Fibroblast of mammary gland (primary cell): ENCODE measurements at regions not wholly inside any gene's neighbourhood (a gene's known extent, or its start where the extent isn't known, plus 50 kb on each side); places are given as distances from the start of the nearest gene placed in this dataset.
"Not testable (repeated sequence)": the region's sequence is repeated elsewhere in the genome, so short reads cannot be mapped to it uniquely, and the experiment has no call there.

Experiments used
- DNase-seq: peaks from one replicate; pipeline ENCODE4 v3.0.0-alpha.2; 2010; ENCODE audit warnings: low read depth
- H3K4me3 ChIP-seq: 2 replicates; pipeline ENCODE4 v1.5.1; 2011; ENCODE audit warnings: low read depth, mild to moderate bottlenecking, low read length, moderate library complexity; ENCODE audit not compliant: control insufficient read depth
- TF ChIP-seq, protein P1 (sequence below): conservative IDR thresholded peaks from 2 replicates; pipeline ENCODE4 v1.5.1; 2011; ENCODE audit warnings: low read depth, low read length, inconsistent platforms; ENCODE audit not compliant: control insufficient read depth, insufficient read depth

DNA sequence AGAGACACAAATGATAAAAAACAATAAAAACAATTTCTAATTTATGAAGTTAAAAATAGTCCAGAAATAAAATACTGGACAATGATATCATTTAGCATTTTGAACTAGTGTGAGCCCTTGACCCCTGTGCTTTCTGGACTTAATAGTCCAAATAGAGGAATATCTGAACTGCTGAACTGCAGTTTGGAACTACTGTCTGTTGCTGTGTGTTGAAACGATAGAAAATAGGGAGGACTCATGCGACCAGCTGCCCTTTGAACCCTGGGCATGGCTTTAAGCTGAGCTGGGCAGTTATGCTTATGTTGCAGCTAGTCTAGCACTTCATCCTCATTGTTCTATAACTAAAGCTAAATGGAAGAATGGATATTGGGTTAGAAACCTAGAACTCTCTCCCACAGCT is 99.5 kb downstream of the FMR1NB start:
- TF ChIP-seq, protein P1, sequence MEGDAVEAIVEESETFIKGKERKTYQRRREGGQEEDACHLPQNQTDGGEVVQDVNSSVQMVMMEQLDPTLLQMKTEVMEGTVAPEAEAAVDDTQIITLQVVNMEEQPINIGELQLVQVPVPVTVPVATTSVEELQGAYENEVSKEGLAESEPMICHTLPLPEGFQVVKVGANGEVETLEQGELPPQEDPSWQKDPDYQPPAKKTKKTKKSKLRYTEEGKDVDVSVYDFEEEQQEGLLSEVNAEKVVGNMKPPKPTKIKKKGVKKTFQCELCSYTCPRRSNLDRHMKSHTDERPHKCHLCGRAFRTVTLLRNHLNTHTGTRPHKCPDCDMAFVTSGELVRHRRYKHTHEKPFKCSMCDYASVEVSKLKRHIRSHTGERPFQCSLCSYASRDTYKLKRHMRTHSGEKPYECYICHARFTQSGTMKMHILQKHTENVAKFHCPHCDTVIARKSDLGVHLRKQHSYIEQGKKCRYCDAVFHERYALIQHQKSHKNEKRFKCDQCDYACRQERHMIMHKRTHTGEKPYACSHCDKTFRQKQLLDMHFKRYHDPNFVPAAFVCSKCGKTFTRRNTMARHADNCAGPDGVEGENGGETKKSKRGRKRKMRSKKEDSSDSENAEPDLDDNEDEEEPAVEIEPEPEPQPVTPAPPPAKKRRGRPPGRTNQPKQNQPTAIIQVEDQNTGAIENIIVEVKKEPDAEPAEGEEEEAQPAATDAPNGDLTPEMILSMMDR = no peak
- H3K4me3 ChIP-seq = no peak overlapping the region
- no peak for DNase-seq

DNA sequence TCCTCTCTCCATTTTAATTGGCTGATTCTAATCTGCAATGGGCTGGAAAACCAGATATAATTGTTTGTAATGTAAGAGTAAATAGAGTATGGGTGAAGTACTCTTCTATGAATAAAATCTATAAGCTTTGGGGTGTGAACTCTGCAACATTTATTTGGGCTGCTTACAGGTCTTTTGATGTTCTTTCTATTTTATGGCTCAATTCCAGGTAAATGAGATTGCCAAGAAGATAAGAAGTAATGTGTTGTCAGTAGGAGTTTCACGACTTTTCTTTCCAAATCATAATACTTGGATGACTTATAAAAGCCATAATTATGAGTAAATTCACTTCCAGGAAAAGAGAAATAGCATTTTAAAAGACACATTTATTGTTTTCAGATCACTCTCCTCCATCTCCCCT is 103.5 kb downstream of the FMR1NB start:
- DNase-seq = no peak
- no peak overlapping the region for H3K4me3 ChIP-seq
- TF ChIP-seq, protein P1 = no peak

DNA sequence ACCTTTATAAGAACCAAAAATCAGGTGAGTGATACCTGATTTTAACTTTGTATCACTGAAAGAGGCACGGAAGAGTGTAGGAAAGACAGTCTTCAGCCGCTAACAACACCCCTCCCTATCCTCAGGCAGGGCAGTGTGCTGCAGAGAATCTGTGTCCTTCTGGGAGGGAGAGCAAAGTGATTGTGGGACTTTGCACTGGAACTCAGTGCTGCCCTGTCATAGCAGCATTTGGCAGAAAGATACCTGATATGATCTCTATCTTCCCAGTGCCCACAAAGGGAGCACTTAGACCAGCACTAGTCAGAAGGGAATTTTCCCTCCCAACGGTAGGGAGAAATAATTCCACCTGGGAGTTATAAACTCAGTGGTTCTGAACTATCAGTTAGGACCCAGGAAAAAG is 139.0 kb downstream of the FMR1NB start:
- no peak for DNase-seq
- H3K4me3 ChIP-seq = no peak overlapping the region
- TF ChIP-seq, protein P1 = no peak

DNA sequence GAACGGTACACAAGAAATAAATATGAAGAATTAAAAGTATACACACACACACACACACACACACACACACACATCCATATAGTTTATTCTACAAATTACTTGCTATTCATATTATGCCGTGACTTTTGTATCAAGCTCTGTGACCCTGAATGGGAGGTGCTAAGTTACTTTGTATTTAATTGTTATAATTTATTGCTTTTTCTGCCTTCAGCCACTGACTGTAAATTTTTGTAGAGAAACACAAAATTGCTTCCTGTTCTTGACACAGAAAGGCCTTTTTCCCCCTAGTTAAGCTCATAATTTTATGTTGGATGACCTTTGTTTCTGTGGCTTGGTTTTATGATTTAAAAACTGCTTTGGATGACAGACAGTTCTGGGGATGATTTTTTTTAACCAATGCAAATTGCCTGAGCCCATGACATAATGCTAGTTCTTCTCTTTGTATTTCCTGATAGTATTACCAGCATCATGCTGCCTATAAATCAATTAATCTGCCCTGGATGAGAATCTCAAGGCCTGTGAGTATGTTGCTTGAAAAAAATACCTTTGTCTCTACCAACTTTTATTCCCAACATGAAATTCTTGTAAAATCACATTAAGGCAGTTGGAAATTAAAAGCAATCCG is 140.0 kb downstream of the FMR1NB start:
- TF ChIP-seq, protein P1 = no peak
- DNase-seq = no peak
- H3K4me3 ChIP-seq = no peak overlapping the region

DNA sequence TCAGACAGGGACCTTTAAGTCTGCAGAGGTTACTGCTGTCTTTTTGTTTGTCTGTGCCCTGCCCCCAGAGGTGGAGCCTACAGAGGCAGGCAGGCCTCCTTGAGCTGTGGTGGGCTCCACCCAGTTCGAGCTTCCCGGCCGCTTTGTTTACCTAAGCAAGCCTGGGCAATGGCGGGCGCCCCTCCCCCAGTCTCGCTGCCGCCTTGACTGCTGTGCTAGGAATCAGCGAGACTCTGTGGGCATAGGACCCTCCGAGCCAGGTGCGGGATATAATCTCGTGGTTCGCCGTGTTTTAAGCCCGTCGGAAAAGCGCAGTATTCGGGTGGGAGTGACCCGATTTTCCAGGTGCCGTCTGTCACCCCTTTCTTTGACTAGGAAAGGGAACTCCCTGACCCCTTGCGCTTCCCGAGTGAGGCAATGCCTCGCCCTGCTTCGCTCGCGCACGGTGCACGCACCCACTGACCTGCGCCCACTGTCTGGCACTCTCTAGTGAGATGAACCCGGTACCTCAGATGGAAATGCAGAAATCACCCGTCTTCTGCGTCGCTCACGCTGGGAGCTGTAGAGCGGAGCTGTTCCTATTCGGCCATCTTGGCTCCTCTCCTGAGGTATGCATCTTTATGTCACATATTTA is 147.9 kb downstream of the FMR1NB start:
- H3K4me3 ChIP-seq, DNase-seq: not testable (repeated sequence)

DNA sequence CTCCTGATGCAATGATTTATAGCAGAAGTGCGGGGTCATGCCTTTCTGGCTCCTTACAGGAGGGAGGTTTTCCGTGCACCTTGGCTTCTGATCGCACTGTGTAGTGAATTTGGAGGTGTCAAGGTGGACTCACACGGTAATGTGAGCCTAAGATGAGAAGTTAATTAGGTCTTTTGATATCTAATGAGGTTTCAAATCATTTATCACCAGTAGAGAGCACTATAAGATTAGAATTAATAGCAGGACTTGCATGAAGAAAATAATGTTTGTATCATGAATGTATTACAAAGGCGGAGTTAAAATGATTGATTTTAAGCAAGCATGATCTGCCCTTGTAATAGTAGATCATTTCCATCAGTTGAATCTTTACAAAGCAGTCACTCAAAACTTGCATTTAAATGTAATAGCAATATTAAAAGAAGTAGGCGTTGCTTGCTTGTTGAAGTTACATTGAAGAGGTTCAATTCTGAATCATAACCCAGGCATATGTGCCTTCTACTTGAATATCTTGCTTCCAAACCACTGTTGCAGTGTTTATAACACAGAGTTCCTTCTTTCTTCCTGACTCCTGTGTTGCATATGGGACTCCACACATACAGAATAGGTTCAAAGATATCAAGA is 152.1 kb downstream of the FMR1NB start:
- DNase-seq = no peak
- no peak overlapping the region for H3K4me3 ChIP-seq
- TF ChIP-seq, protein P1 = no peak

DNA sequence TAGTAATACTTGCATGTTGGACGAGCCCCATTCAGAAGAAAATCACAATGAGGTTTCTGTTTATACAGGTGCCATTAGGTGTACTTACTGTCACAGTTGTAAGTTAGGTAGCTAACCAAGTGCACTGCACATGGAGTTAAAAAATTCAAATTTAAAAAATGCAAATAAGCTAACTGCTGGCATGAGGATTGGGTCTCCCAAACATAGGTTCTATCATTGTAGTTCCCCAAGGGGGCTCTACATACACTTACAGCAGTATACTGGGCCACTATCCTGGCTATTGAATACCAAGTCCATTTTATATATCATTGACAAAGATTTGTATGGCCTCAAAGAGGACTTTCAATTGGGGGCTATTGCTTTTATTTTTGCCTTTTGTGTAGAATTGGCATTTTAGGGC is 153.4 kb downstream of the FMR1NB start:
- DNase-seq = no peak
- TF ChIP-seq, protein P1 = no peak
- no peak overlapping the region for H3K4me3 ChIP-seq
